Lung (tissue), 11 donors: ENCODE measurements at regions not wholly inside any gene's neighbourhood (a gene's known extent, or its start where the extent isn't known, plus 50 kb on each side); places are given as distances from the start of the nearest gene placed in this dataset.
"Not testable (repeated sequence)": the region's sequence is repeated elsewhere in the genome, so short reads cannot be mapped to it uniquely, and the experiment has no call there.

ENCODE experiments used
- ATAC-seq: fragments of 200-7000 bp; cut with Tn5 transposase; one replicate; pipeline ENCODE4 v1.9.1; 2020; ENCODE audit warnings: moderate number of reproducible peaks; ENCODE audit not compliant: insufficient read depth, low FRiP score
- DNase-seq, 3 donors: peaks; one replicate each; pipeline ENCODE4 v3.0.0-alpha.2; 2013 to 2017
- H3K27ac ChIP-seq, 2 donors: one replicate each; pipeline ENCODE4 v1.5.1; 2013; ENCODE audit warnings: mild to moderate bottlenecking in 2 of 2, moderate library complexity in 2 of 2, control low read depth in 1 of 2, inconsistent platforms in 1 of 2, low read depth in 1 of 2, low read length in 1 of 2
- H3K27me3 ChIP-seq, 3 donors: one replicate each; pipeline ENCODE4 v1.5.1; 2013; ENCODE audit warnings: low read length in 2 of 3; ENCODE audit not compliant: control insufficient read depth in 3 of 3, insufficient read depth in 3 of 3
- H3K36me3 ChIP-seq, 4 donors: one replicate each; pipeline ENCODE4 v1.5.1; 2013; ENCODE audit warnings: low read length in 4 of 4, mild to moderate bottlenecking in 1 of 4, moderate library complexity in 1 of 4; ENCODE audit not compliant: control insufficient read depth in 4 of 4, insufficient read depth in 4 of 4
- H3K4me1 ChIP-seq, 5 donors: one replicate each; pipeline ENCODE4 v1.5.1; 2013; ENCODE audit warnings: low read length in 5 of 5, mild to moderate bottlenecking in 2 of 5, moderate library complexity in 1 of 5; ENCODE audit not compliant: control insufficient read depth in 5 of 5, insufficient read depth in 5 of 5
- H3K4me3 ChIP-seq: one replicate; pipeline ENCODE4 v1.5.1; 2013; ENCODE audit warnings: mild to moderate bottlenecking, control low read depth, moderate library complexity
- H3K9ac ChIP-seq, 2 donors: one replicate each; pipeline ENCODE4 v1.5.1; 2013; ENCODE audit warnings: low read length in 2 of 2, control low read depth in 1 of 2; ENCODE audit not compliant: insufficient read depth in 1 of 2
- H3K9me3 ChIP-seq, 4 donors: one replicate each; pipeline ENCODE4 v1.5.1; 2013; ENCODE audit warnings: low read length in 3 of 4, mild to moderate bottlenecking in 1 of 4, moderate library complexity in 1 of 4; ENCODE audit not compliant: control insufficient read depth in 4 of 4, insufficient read depth in 3 of 4
- CTCF ChIP-seq: IDR thresholded peaks from 2 replicates; pipeline ENCODE4 v1.5.1; 2012; ENCODE audit warnings: mild to moderate bottlenecking; ENCODE audit errors: control extremely low read depth, extremely low read depth
- WGBS, 2 donors: extraction: QIAGEN DNeasy Blood & Tissue Kit; methylation state at CpG; one replicate each; pipeline ENCODE4 v1.1.7; 2013; 5-methylcytosine and 5-hydroxymethylcytosine counted together
- donor health status: control.
- donor health status: control.
- donor health status: Bipolar disorder and iron deficiency.
- donor health status: healthy.
- donor health status: DM: yes; HTN: yes; CAD: no.

GRCh38 chr12:83461336-83461935 lies 774.7 kb downstream of the TMTC2 start:
- no peak overlapping the region for H3K4me3 ChIP-seq
- peaks cover 0 to 13% (median 0%) of the 10 kb centered on the region in 5 donors for H3K4me1 ChIP-seq
- ATAC-seq (no peak), DNase-seq (peak; percentile 17 to 81 (median 71))
- TF ChIP-seq CTCF, result no peak
- no peaks in the 10 kb centered on the region for H3K27me3 ChIP-seq
- no peaks in the 10 kb centered on the region for H3K36me3 ChIP-seq
- 73 to 78% methylated on average over 3 of the region's 3 CpGs for WGBS, 2 donors
- no peak overlapping the region for H3K27ac ChIP-seq
- H3K9ac ChIP-seq, result no peak overlapping the region
- no peaks in the 10 kb centered on the region for H3K9me3 ChIP-seq

DNA sequence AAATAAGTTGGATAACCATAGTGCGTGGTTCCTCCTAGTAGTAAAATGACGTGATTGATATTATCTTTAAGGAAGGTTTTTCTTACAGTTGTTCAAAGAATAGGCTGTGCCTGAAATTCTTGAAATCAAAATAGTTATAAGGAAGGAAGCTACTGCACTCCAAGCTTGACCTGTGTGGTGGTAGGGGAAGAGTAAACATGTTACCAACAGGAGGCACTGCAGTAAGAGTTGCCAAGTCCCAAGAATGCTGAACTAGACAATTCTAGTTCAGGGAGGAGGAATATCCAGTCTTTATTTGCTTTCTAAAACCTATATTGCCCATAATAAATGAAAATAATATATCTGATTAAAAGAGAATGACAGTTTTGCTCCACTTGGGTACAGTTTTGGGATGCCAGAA lies 764.5 kb downstream of the TMTC2 start:
- no peak overlapping the region for H3K4me3 ChIP-seq
- peaks cover 0 to 4% (median 0%) of the 10 kb centered on the region in 4 donors for H3K9me3 ChIP-seq
- no peak for DNase-seq
- peaks cover 0 to 4% (median 0%) of the 10 kb centered on the region in 5 donors for H3K4me1 ChIP-seq
- H3K9ac ChIP-seq, result no peak overlapping the region
- no peaks in the 10 kb centered on the region for H3K27me3 ChIP-seq
- ATAC-seq, result no peak
- no peak for TF ChIP-seq CTCF
- H3K36me3 ChIP-seq, result no peaks in the 10 kb centered on the region
- H3K27ac ChIP-seq, result no peak overlapping the region
- 86 to 89% methylated on average over 2 of the region's 2 CpGs for WGBS, 2 donors

- no peak for ATAC-seq
- Histone ChIP-seq H3K9me3 (no peaks in the 10 kb centered on the region), H3K27ac (no peak overlapping the region), H3K27me3 (no peaks in the 10 kb centered on the region), H3K36me3 (no peaks in the 10 kb centered on the region), H3K4me3 (no peak overlapping the region), H3K9ac (no peak overlapping the region), H3K4me1 (no peaks in the 10 kb centered on the region)
- WGBS, 2 donors, result 33 to 64% methylated on average over 1 of the region's 1 CpG
- no peak for TF ChIP-seq CTCF
- no peak for DNase-seq
These were observed 747.9 kb downstream of the TMTC2 start for GRCh38 chr12:83434600-83434999.

- DNase-seq, result no peak
- Histone ChIP-seq H3K4me3 (no peak overlapping the region), H3K9me3 (no peaks in the 10 kb centered on the region), H3K9ac (no peak overlapping the region), H3K27ac (no peak overlapping the region), H3K4me1 (no peaks in the 10 kb centered on the region), H3K27me3 (no peaks in the 10 kb centered on the region), H3K36me3 (no peaks in the 10 kb centered on the region)
- no peak for ATAC-seq
- TF ChIP-seq CTCF, result no peak
- WGBS, 2 donors, result 82 to 92% methylated on average over 3 of the region's 3 CpGs
These were observed 745.5 kb downstream of the TMTC2 start for GRCh38 chr12:83432176-83432719.

DNA sequence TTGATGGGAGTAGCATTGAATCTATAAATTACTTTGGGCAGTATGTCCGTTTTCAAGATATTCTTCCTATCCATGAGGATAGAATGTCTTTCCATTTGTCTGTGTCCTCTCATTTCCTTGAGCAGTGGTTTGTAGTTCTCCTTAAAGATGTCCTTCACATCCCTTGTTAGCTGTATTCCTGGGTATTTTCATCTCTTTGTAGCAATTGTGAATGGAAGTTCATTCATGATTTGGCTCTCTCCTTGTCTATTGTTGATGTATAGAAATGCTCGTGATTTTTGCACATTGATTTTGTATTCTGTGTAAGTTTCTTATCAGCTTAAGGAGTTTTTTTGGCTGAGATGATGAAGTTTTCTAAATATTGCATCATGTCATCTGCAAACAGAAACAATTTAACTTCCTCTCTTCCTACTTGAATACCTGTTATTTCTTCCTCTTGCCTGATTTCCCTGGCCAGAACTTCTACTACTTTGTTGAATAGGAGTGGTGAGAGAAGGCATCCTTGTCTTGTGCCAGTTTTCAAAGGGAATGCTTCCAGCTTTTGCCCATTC lies 741.0 kb downstream of the TMTC2 start:
- not testable (repeated sequence) for ATAC-seq

More for the DNA sequence above, 741.0 kb downstream of the TMTC2 start:
- 80 to 86% methylated on average over 2 of the region's 2 CpGs for WGBS, 2 donors
- not testable (repeated sequence) for H3K27ac ChIP-seq, DNase-seq, H3K36me3 ChIP-seq, H3K4me1 ChIP-seq, H3K9ac ChIP-seq, H3K4me3 ChIP-seq, H3K27me3 ChIP-seq, H3K9me3 ChIP-seq
